Sigmoid colon (tissue), 6 donors: ENCODE measurements at regions not wholly inside any gene's neighbourhood (a gene's known extent, or its start where the extent isn't known, plus 50 kb on each side); places are given as distances from the start of the nearest gene placed in this dataset.

Experiments used
- DNase-seq: peaks from one replicate; pipeline ENCODE4 v3.0.0-alpha.2; 2019
- H3K27ac ChIP-seq, 4 donors: fragments of 200-600 bp; sonication (generic); one replicate each; pipeline ENCODE4 v1.5.1; 2016 to 2019; ENCODE audit warnings: mild to moderate bottlenecking in 1 of 4
- H3K27me3 ChIP-seq, 3 donors: fragments of 200-600 bp; sonication (generic); one replicate each; pipeline ENCODE4 v1.5.1; 2019; ENCODE audit warnings: mild to moderate bottlenecking in 1 of 3
- H3K36me3 ChIP-seq, 4 donors: fragments of 200-600 bp; sonication (generic); one replicate each; pipeline ENCODE4 v1.5.1; 2016 to 2019
- H3K4me1 ChIP-seq, 4 donors: fragments of 200-600 bp; sonication (generic); one replicate each; pipeline ENCODE4 v1.5.1; 2017 to 2019
- H3K4me3 ChIP-seq, 4 donors: fragments of 200-600 bp; sonication (generic); one replicate each; pipeline ENCODE4 v1.5.1; 2017 to 2019; ENCODE audit warnings: mild to moderate bottlenecking in 2 of 4, moderate library complexity in 1 of 4
- H3K9me3 ChIP-seq, 4 donors: fragments of 200-600 bp in 3 of 4; sonication (generic) in 3 of 4; one replicate each; pipeline versions ENCODE4 v1.5.1 to v1.6.1; 2013 to 2019
- CTCF ChIP-seq, 4 experiments: fragments of 450-650 bp in 3 of 4; fragments of 200-600 bp in 1 of 4; IDR thresholded peaks; one replicate each; pipeline ENCODE4 v1.5.1; 2016 to 2019; ENCODE audit warnings: antibody characterized with exemption in 4 of 4, mild to moderate bottlenecking in 3 of 4, moderate library complexity in 2 of 4
- EP300 ChIP-seq, 4 donors: sonication (generic); formaldehyde crosslinking; IDR thresholded peaks; one replicate each; pipeline ENCODE4 v1.6.1; 2017; ENCODE audit warnings: antibody characterized with exemption in 4 of 4
- POLR2A ChIP-seq, 2 donors: fragments of 450-650 bp; IDR thresholded peaks; one replicate each; pipeline ENCODE4 v1.6.1; 2016; ENCODE audit warnings: antibody characterized with exemption in 2 of 2, mild to moderate bottlenecking in 2 of 2, moderate library complexity in 2 of 2
- POLR2AphosphoS5 ChIP-seq, 4 donors: sonication (generic); formaldehyde crosslinking; IDR thresholded peaks; one replicate each; pipeline ENCODE4 v1.6.1; 2017; ENCODE audit warnings: antibody characterized with exemption in 4 of 4
- WGBS, 2 donors: extraction: QIAGEN DNeasy Blood & Tissue Kit; methylation state at CpG; one replicate each; pipeline ENCODE4 v1.1.7; 2013; 5-methylcytosine and 5-hydroxymethylcytosine counted together
- intact Hi-C: fragments of 100-400 bp; cut with DNase I; formaldehyde crosslinking; loops from one replicate; pipeline ENCODE4 v1.15.1; 2023
- donor health status: healthy with polysubstance abuse.
- donor health status: healthy.

- 8 to 10% methylated on average over 23 of the region's 23 CpGs for WGBS, 2 donors
- DNase-seq: peak; percentile 58
Observed at GRCh38 chrX:107324493-107325310, 118.3 kb downstream of the DNAAF6 start.

GRCh38 chrX:107325467-107325866, 119.1 kb downstream of the DNAAF6 start:
- TF ChIP-seq CTCF (IDR thresholded peaks at IDR 0.05): no peak
- H3K27me3 ChIP-seq: peaks cover 0 to 5% (median 5%) of the 10 kb centered on the region in 3 donors
- H3K4me3 ChIP-seq: no peak overlapping the region
- 92 to 93% methylated on average over 9 of the region's 9 CpGs for WGBS, 2 donors
- H3K9me3 ChIP-seq: no peaks in the 10 kb centered on the region
- intact Hi-C loops: no loop called here
- DNase-seq: no peak
- no peaks in the 10 kb centered on the region for H3K36me3 ChIP-seq
- H3K27ac ChIP-seq: no peak overlapping the region
- H3K4me1 ChIP-seq: no peaks in the 10 kb centered on the region

More at GRCh38 chrX:107324493-107325310, 118.3 kb downstream of the DNAAF6 start:
- Histone ChIP-seq H3K9me3 (no peaks in the 10 kb centered on the region), H3K4me1 (no peaks in the 10 kb centered on the region), H3K27me3 (peaks cover 0 to 5% (median 5%) of the 10 kb centered on the region in 3 donors), H3K4me3 (no peak overlapping the region), H3K27ac (no peak overlapping the region), H3K36me3 (no peaks in the 10 kb centered on the region)
- no peak for TF ChIP-seq EP300 (IDR thresholded peaks at IDR 0.05)
- TF ChIP-seq CTCF (IDR thresholded peaks at IDR 0.05): no peak
- TF ChIP-seq POLR2AphosphoS5 (IDR thresholded peaks at IDR 0.05): no peak
- intact Hi-C loops: no loop called here

- 75 to 77% methylated on average over 4 of the region's 4 CpGs for WGBS, 2 donors
- Histone ChIP-seq H3K9me3 (no peaks in the 10 kb centered on the region), H3K27me3 (no peaks in the 10 kb centered on the region), H3K4me1 (no peaks in the 10 kb centered on the region), H3K36me3 (no peaks in the 10 kb centered on the region), H3K4me3 (no peak overlapping the region), H3K27ac (no peak overlapping the region)
- DNase-seq: no peak
- TF ChIP-seq CTCF (IDR thresholded peaks at IDR 0.05): no peak
- no peak for TF ChIP-seq POLR2A (IDR thresholded peaks at IDR 0.05)
- TF ChIP-seq POLR2AphosphoS5 (IDR thresholded peaks at IDR 0.05): no peak
- TF ChIP-seq EP300 (IDR thresholded peaks at IDR 0.05): no peak
- intact Hi-C loops: no loop called here
Observed at GRCh38 chrX:107348051-107348450, 101.4 kb upstream of the FRMPD3 start.

- Histone ChIP-seq H3K36me3 (no peaks in the 10 kb centered on the region), H3K27ac (no peak overlapping the region), H3K27me3 (no peaks in the 10 kb centered on the region), H3K4me3 (no peak overlapping the region), H3K4me1 (no peaks in the 10 kb centered on the region), H3K9me3 (no peaks in the 10 kb centered on the region)
- TF ChIP-seq POLR2AphosphoS5 (IDR thresholded peaks at IDR 0.05) (no peak), EP300 (IDR thresholded peaks at IDR 0.05) (no peak), POLR2A (IDR thresholded peaks at IDR 0.05) (no peak), CTCF (IDR thresholded peaks at IDR 0.05) (no peak)
- no peak for DNase-seq
- 78 to 87% methylated on average over 1 of the region's 1 CpG for WGBS, 2 donors
- intact Hi-C loops: no loop called here
Observed at GRCh38 chrX:107348990-107349389, 100.5 kb upstream of the FRMPD3 start.

- Histone ChIP-seq H3K27me3 (no peaks in the 10 kb centered on the region), H3K36me3 (no peaks in the 10 kb centered on the region), H3K27ac (no peak overlapping the region), H3K4me1 (no peaks in the 10 kb centered on the region), H3K9me3 (no peaks in the 10 kb centered on the region), H3K4me3 (no peak overlapping the region)
- intact Hi-C loops: no loop called here
- 57 to 69% methylated on average over 1 of the region's 1 CpG for WGBS, 2 donors
- TF ChIP-seq CTCF (IDR thresholded peaks at IDR 0.05): no peak
- no peak for TF ChIP-seq EP300 (IDR thresholded peaks at IDR 0.05)
- no peak for TF ChIP-seq POLR2AphosphoS5 (IDR thresholded peaks at IDR 0.05)
- TF ChIP-seq POLR2A (IDR thresholded peaks at IDR 0.05): no peak
- DNase-seq: no peak
Observed at GRCh38 chrX:107355533-107355932, 93.9 kb upstream of the FRMPD3 start.
